ENCODE measurements at regions not wholly inside any gene's neighbourhood (a gene's known extent, or its start where the extent isn't known, plus 50 kb on each side); places are given as distances from the start of the nearest gene placed in this dataset.

- no TSS peak for BruUV-seq (replicated peaks)
- no peak for FAIRE-seq
These were observed 216.9 kb upstream of the RXFP2 start for GRCh38 chr13:31522396-31522795.

More at GRCh38 chr13:31522396-31522795, 216.9 kb upstream of the RXFP2 start:
- Histone ChIP-seq H4K20me1 (replicated peaks; ENCODE audit: control insufficient read depth, extremely low read depth, insufficient read depth, low read length) (no peaks in the 10 kb centered on the region), H3K27ac (ENCODE audit: insufficient read depth, low read depth, low read length) (no peak overlapping the region), H3K9me3 (replicated peaks; ENCODE audit: control insufficient read depth, insufficient read depth, low read length) (no peaks in the 10 kb centered on the region), H3K9ac (replicated peaks; ENCODE audit: extremely low read depth, insufficient read depth, low read length) (no peak overlapping the region), H3K9me1 (replicated peaks; ENCODE audit: control insufficient read depth, extremely low read depth, insufficient read depth, low read length) (no peaks in the 10 kb centered on the region), H3K4me1 (ENCODE audit: control insufficient read depth, extremely low read depth, insufficient read depth, low read length) (no peaks in the 10 kb centered on the region), H3K27me3 (ENCODE audit: control insufficient read depth in 2 of 2, insufficient read depth in 2 of 2, low read length in 2 of 2) (peaks cover 10 to 14% of the 10 kb centered on the region in 2 experiments), H3K4me3 (replicated peaks in 1 of 3; ENCODE audit: insufficient read depth in 1 of 3, low read depth in 1 of 3, low read length in 3 of 3) (no peak overlapping the region), H3K4me2 (ENCODE audit: insufficient read depth, low read length) (no peak overlapping the region), H3K36me3 (ENCODE audit: control insufficient read depth in 2 of 2, extremely low read depth in 1 of 2, insufficient read depth in 2 of 2, low read length in 2 of 2) (no peaks in the 10 kb centered on the region), H2AFZ (ENCODE audit: low read depth, low read length) (no peak overlapping the region), H3K79me2 (ENCODE audit: control insufficient read depth, insufficient read depth, low read length) (no peaks in the 10 kb centered on the region)
- intact Hi-C loops (cut with micrococcal nuclease) (no loop called here), dilution Hi-C loops (cut with MboI; ENCODE audit: extremely low pct_ligation_motif_present, low sequenced_read_pairs) (no loop called here)
- ChIA-PET CTCF (interaction anchor here (0.8 to 3.2 kb wide), 3 partner anchors 12 to 177 kb away, joined by 4 to 11 read pairs (median 4); no protein-coding TSS in a partner anchor), POLR2A (no interaction called here)
- no peak for TF ChIP-seq MYC (IDR thresholded peaks at IDR 0.05; ENCODE audit: low read depth, low read length)
- no peak for TF ChIP-seq EZH2 (IDR thresholded peaks at IDR 0.05; ENCODE audit: borderline replicate concordance, low read depth, low read length, severe bottlenecking)
- TF ChIP-seq JUN (IDR thresholded peaks at IDR 0.05; ENCODE audit: borderline replicate concordance, insufficient read depth, insufficient read length, low read depth): no peak
- TF ChIP-seq POLR2AphosphoS5 (IDR thresholded peaks at IDR 0.05; ENCODE audit: insufficient read depth, low read depth, low read length): no peak
- TF ChIP-seq GATA2 (IDR thresholded peaks at IDR 0.05; ENCODE audit: insufficient read depth, insufficient read length, low read depth, low read length): no peak
- no peak for TF ChIP-seq CTCF (IDR thresholded peaks at IDR 0.05; ENCODE audit: extremely low read depth in 1 of 2, insufficient read depth in 1 of 2, low read depth in 1 of 2, low read length in 2 of 2)
- no peak for TF ChIP-seq MAX (IDR thresholded peaks at IDR 0.05; ENCODE audit: insufficient read depth, insufficient read length)
- no peak for TF ChIP-seq POLR2A (IDR thresholded peaks at IDR 0.05; ENCODE audit: low read depth, low read length)
- TF ChIP-seq FOS (IDR thresholded peaks at IDR 0.05; ENCODE audit: borderline replicate concordance, insufficient read depth, low read length): no peak
- no peak for DNase-seq (ENCODE audit: low read depth, low spot score)

All from endothelial cell of umbilical vein (primary cell).